Esophagus squamous epithelium (tissue), 5 donors: ENCODE measurements at regions not wholly inside any gene's neighbourhood (a gene's known extent, or its start where the extent isn't known, plus 50 kb on each side); places are given as distances from the start of the nearest gene placed in this dataset.
A peak's percentile ranks its signal among the peaks of the same experiment; 100 is the strongest.

Source experiments
- DNase-seq: peaks from one replicate; lab custom pipeline; 2025; lab: John Stamatoyannopoulos, UW
- H3K27ac ChIP-seq, 4 donors: fragments of 200-600 bp; sonication (generic); one replicate each; pipeline ENCODE4 v1.5.1; 2016 to 2019; ENCODE audit warnings: mild to moderate bottlenecking in 1 of 4
- H3K27me3 ChIP-seq, 4 donors: fragments of 200-600 bp; sonication (generic); 1 replicate in 3 of 4; 2 replicates in 1 of 4; pipeline versions ENCODE4 v1.5.1 to v1.6.0; 2017 to 2021; ENCODE audit warnings: antibody characterized with exemption in 1 of 4
- H3K36me3 ChIP-seq, 3 donors: fragments of 200-600 bp; sonication (generic); one replicate each; pipeline ENCODE4 v1.5.1; 2016 to 2019
- H3K4me1 ChIP-seq, 3 donors: fragments of 200-600 bp; sonication (generic); one replicate each; pipeline ENCODE4 v1.5.1; 2017 to 2019
- H3K4me3 ChIP-seq, 4 donors: fragments of 200-600 bp; sonication (generic); 1 replicate in 3 of 4; 2 replicates in 1 of 4; pipeline ENCODE4 v1.5.1; 2016 to 2019; ENCODE audit warnings: mild to moderate bottlenecking in 2 of 4, moderate library complexity in 1 of 4
- H3K9me3 ChIP-seq, 3 donors: fragments of 200-600 bp; sonication (generic); one replicate each; pipeline ENCODE4 v1.5.1; 2016 to 2019
- CTCF ChIP-seq, 6 experiments: fragments of 450-650 bp in 4 of 6; fragments of 200-600 bp in 2 of 6; sonication (generic) in 2 of 6; IDR thresholded peaks; one replicate each; pipeline ENCODE4 v1.5.1; 2016 to 2019; ENCODE audit warnings: antibody characterized with exemption in 6 of 6, mild to moderate bottlenecking in 4 of 6, moderate library complexity in 4 of 6
- POLR2A ChIP-seq, 4 donors: fragments of 450-650 bp; IDR thresholded peaks; one replicate each; pipeline ENCODE4 v1.6.1; 2017; ENCODE audit warnings: antibody characterized with exemption in 4 of 4, mild to moderate bottlenecking in 4 of 4, moderate library complexity in 3 of 4
- WGBS, 2 donors: methylation state at CpG; one replicate each; pipeline ENCODE4 v1.1.5; 2018; 5-methylcytosine and 5-hydroxymethylcytosine counted together
- intact Hi-C: fragments of 100-400 bp; cut with DNase I; formaldehyde crosslinking; loops from one replicate; pipeline ENCODE4 v1.15.0; 2022
- donor health status: DM: yes; HTN: yes; CAD: no.

- Histone ChIP-seq H3K9me3 (no peaks in the 10 kb centered on the region), H3K4me3 (no peak overlapping the region), H3K36me3 (no peaks in the 10 kb centered on the region), H3K27ac (no peak overlapping the region), H3K27me3 (no peaks in the 10 kb centered on the region), H3K4me1 (peaks cover 0 to 8% (median 0%) of the 10 kb centered on the region in 3 donors)
- intact Hi-C loops, result no loop called here
- no peak for DNase-seq
- TF ChIP-seq CTCF (IDR thresholded peaks at IDR 0.05) (no peak), POLR2A (IDR thresholded peaks at IDR 0.05) (no peak)
These were observed 680.1 kb upstream of the CXADR start for GRCh38 chr21:16832791-16833190.

- Histone ChIP-seq H3K4me3 (no peak overlapping the region), H3K27ac (no peak overlapping the region), H3K9me3 (no peaks in the 10 kb centered on the region), H3K4me1 (peaks cover 0 to 16% (median 0%) of the 10 kb centered on the region in 3 donors), H3K27me3 (no peaks in the 10 kb centered on the region), H3K36me3 (no peaks in the 10 kb centered on the region)
- intact Hi-C loops, result no loop called here
- DNase-seq, result no peak
- no peak for TF ChIP-seq CTCF (IDR thresholded peaks at IDR 0.05)
- no peak for TF ChIP-seq POLR2A (IDR thresholded peaks at IDR 0.05)
- 65 to 88% methylated on average over 1 of the region's 1 CpG for WGBS, 2 donors
These were observed 678.1 kb upstream of the CXADR start for GRCh38 chr21:16834791-16835190.

GRCh38 chr21:16837321-16837720 lies 675.5 kb upstream of the CXADR start:
- H3K27ac ChIP-seq, result peak overlapping the region in 2 of 4 donors; percentile 25 to 38
- H3K4me1 ChIP-seq, result peaks cover 0 to 36% (median 0%) of the 10 kb centered on the region in 3 donors
- intact Hi-C loops, result no loop called here
- TF ChIP-seq POLR2A (IDR thresholded peaks at IDR 0.05) (no peak), CTCF (IDR thresholded peaks at IDR 0.05) (no peak)
- no peak for DNase-seq
- H3K4me3 ChIP-seq, result no peak overlapping the region
- H3K27me3 ChIP-seq, result no peaks in the 10 kb centered on the region
- no peaks in the 10 kb centered on the region for H3K36me3 ChIP-seq
- H3K9me3 ChIP-seq, result no peaks in the 10 kb centered on the region

- peaks cover 0 to 40% (median 0%) of the 10 kb centered on the region in 3 donors for H3K4me1 ChIP-seq
- H3K36me3 ChIP-seq, result no peaks in the 10 kb centered on the region
- H3K27ac ChIP-seq, result peak overlapping the region in 2 of 4 donors; percentile 25 to 38
- no peaks in the 10 kb centered on the region for H3K27me3 ChIP-seq
- intact Hi-C loops, result no loop called here
- no peaks in the 10 kb centered on the region for H3K9me3 ChIP-seq
- no peak overlapping the region for H3K4me3 ChIP-seq
- no peak for DNase-seq
- TF ChIP-seq CTCF (IDR thresholded peaks at IDR 0.05) (no peak), POLR2A (IDR thresholded peaks at IDR 0.05) (no peak)
- 50 to 60% methylated on average over 2 of the region's 2 CpGs for WGBS, 2 donors
These were observed 675.1 kb upstream of the CXADR start for GRCh38 chr21:16837721-16838120.

GRCh38 chr21:16838331-16838730 lies 674.5 kb upstream of the CXADR start:
- peaks cover 0 to 46% (median 0%) of the 10 kb centered on the region in 3 donors for H3K4me1 ChIP-seq
- no peak overlapping the region for H3K4me3 ChIP-seq
- DNase-seq, result no peak
- H3K36me3 ChIP-seq, result no peaks in the 10 kb centered on the region
- WGBS, 2 donors, result 38 to 39% methylated on average over 3 of the region's 3 CpGs
- peak overlapping the region in 2 of 4 donors; percentile 25 to 38 for H3K27ac ChIP-seq
- no peak for TF ChIP-seq CTCF (IDR thresholded peaks at IDR 0.05)
- no peak for TF ChIP-seq POLR2A (IDR thresholded peaks at IDR 0.05)
- no peaks in the 10 kb centered on the region for H3K27me3 ChIP-seq
- no peaks in the 10 kb centered on the region for H3K9me3 ChIP-seq
- intact Hi-C loops, result no loop called here
